ENCODE measurements at regions not wholly inside any gene's neighbourhood (a gene's known extent, or its start where the extent isn't known, plus 50 kb on each side); places are given as distances from the start of the nearest gene placed in this dataset.
"Not testable (repeated sequence)": the region's sequence is repeated elsewhere in the genome, so short reads cannot be mapped to it uniquely, and the experiment has no call there.

DNA sequence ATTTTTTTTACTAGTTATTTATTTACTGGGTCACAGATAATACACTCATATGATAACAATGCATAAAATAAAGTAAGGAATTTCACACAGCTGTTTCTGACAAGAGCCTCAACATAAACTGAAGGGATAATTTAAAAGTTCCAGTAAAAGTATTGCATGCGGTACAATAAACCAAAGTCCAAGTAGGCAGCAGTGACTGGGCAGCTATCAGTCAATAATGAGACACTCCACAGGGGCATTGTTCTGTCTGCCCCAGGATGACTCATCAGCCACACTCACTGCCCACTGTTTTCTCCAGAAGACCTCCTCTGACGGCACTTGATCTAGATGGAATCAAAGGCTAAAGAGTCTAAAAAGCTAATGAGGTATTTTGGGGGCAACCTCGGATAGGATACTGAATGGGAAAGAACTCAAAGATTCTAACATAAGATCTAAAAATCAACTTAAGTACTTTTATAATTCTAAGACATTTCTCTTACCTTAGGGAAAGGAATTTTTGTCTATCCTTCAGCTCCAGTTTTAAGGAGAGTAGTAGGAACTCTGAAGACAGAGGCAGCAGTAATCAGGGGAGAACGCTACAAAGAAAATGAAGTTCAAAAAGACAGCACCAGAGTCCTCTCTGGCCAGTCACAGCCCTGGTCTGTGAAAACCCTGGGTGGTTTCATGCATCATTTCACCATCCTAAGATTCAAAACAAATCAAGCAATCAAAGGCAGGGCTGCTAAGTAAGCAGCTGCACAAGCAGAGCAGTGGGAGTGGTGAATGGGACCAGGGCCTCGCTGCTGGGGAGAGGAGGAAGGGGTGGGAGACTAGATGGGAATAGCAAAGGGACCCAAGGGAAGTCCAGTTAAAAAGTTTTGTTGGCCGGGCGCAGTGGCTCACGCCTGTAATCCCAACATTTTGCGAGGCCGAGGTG lies 175.1 kb downstream of the AVL9 start:
- H3K27me3 ChIP-seq (ENCODE audit: control insufficient read depth, insufficient read depth, low read length, poor library complexity, severe bottlenecking) = no peaks in the 10 kb centered on the region
- H3K36me3 Mint-ChIP-seq (ENCODE audit: low read depth) = peaks cover 11% of the 10 kb centered on the region
- H3K27ac ChIP-seq (ENCODE audit: low read depth, low read length) = peak overlapping the region; percentile 63
- H3K4me1 Mint-ChIP-seq = peaks cover 12% of the 10 kb centered on the region
- TF ChIP-seq, protein P1, sequence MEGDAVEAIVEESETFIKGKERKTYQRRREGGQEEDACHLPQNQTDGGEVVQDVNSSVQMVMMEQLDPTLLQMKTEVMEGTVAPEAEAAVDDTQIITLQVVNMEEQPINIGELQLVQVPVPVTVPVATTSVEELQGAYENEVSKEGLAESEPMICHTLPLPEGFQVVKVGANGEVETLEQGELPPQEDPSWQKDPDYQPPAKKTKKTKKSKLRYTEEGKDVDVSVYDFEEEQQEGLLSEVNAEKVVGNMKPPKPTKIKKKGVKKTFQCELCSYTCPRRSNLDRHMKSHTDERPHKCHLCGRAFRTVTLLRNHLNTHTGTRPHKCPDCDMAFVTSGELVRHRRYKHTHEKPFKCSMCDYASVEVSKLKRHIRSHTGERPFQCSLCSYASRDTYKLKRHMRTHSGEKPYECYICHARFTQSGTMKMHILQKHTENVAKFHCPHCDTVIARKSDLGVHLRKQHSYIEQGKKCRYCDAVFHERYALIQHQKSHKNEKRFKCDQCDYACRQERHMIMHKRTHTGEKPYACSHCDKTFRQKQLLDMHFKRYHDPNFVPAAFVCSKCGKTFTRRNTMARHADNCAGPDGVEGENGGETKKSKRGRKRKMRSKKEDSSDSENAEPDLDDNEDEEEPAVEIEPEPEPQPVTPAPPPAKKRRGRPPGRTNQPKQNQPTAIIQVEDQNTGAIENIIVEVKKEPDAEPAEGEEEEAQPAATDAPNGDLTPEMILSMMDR (conservative IDR thresholded peaks at IDR 0.05) = no peak
- H3K4me3 Mint-ChIP-seq = no peak overlapping the region
- H3K4me1 ChIP-seq (ENCODE audit: control insufficient read depth, insufficient read depth, low read length) = no peaks in the 10 kb centered on the region
- no peaks in the 10 kb centered on the region for H3K36me3 ChIP-seq (ENCODE audit: control insufficient read depth, insufficient read depth, low read length)
- H3K9ac ChIP-seq (ENCODE audit: extremely low read depth, low read length, poor library complexity, severe bottlenecking) = no peak overlapping the region
- DNase-seq = peak; percentile 59
- H3K4me3 ChIP-seq (ENCODE audit: low read length) = no peak overlapping the region
- H3K27ac Mint-ChIP-seq = peak overlapping the region; percentile 71
- H3K27me3 Mint-ChIP-seq (ENCODE audit: insufficient read depth) = no peaks in the 10 kb centered on the region
- WGBS, 2 experiments (ENCODE audit: insufficient coverage in 1 of 2, insufficient read length in 1 of 2) = 81 to 88% methylated on average over 4 to 9 of the region's 10 CpGs
- H3K9me3 Mint-ChIP-seq = peaks cover 12% of the 10 kb centered on the region
- peaks cover 5% of the 10 kb centered on the region for H3K9me3 ChIP-seq (ENCODE audit: control insufficient read depth, low read length)

- H3K36me3 Mint-ChIP-seq (ENCODE audit: low read depth) = peaks cover 11% of the 10 kb centered on the region
- H3K4me3 Mint-ChIP-seq; H3K9ac ChIP-seq (ENCODE audit: extremely low read depth, low read length, poor library complexity, severe bottlenecking): not testable (repeated sequence)
Measured at GRCh38 chr7:32669173-32669870, 174.0 kb downstream of the AVL9 start.

DNA sequence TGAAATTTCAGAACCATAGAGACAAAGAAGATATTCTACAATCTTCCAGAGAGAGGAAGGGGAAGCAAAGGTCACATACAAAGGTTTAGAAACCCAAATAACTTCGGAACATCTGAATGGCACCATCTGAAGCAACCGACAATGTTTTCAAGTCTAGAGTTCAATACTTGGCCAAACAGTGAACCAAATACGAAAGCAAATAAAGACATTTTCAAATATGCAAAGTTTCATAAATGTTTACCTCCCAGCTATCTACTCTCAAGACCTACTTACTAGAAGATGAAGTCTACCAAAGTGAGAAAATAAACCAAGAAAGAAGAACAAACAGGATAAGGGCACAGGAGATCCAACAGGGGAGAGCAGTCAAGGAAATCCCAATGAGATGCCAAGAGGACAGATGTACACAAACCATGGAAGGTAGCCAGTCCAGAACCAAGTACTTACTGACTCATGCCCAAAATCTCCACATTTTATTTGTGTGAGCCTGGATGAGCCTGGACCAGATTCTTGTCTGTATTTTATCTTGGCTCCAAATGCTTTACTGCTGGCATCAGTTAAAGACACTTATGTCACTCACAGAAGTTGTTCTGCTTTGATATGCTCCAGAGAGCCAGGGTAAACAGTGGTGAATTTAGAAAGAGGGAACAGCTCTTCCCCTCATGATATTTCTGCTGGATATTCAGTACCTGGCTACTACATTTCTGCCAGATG lies 173.3 kb downstream of the AVL9 start:
- Mint-ChIP-seq H3K4me1 (peaks cover 13% of the 10 kb centered on the region), H3K9me3 (peaks cover 12% of the 10 kb centered on the region), H3K36me3 (ENCODE audit: low read depth) (peaks cover 11% of the 10 kb centered on the region)
- 92 to 100% methylated on average over 2 to 3 of the region's 3 CpGs for WGBS, 2 experiments (ENCODE audit: insufficient coverage in 1 of 2, insufficient read length in 1 of 2)
- not testable (repeated sequence) for H3K4me3 Mint-ChIP-seq; H3K4me3 ChIP-seq (ENCODE audit: low read length); H3K9me3 ChIP-seq (ENCODE audit: control insufficient read depth, low read length); DNase-seq; H3K27ac ChIP-seq (ENCODE audit: low read depth, low read length); H3K27me3 ChIP-seq (ENCODE audit: control insufficient read depth, insufficient read depth, low read length, poor library complexity, severe bottlenecking); H3K27ac Mint-ChIP-seq; H3K27me3 Mint-ChIP-seq (ENCODE audit: insufficient read depth); H3K9ac ChIP-seq (ENCODE audit: extremely low read depth, low read length, poor library complexity, severe bottlenecking); H3K36me3 ChIP-seq (ENCODE audit: control insufficient read depth, insufficient read depth, low read length); H3K4me1 ChIP-seq (ENCODE audit: control insufficient read depth, insufficient read depth, low read length)

More at GRCh38 chr7:32669173-32669870, 174.0 kb downstream of the AVL9 start:
- not testable (repeated sequence) for H3K4me3 ChIP-seq (ENCODE audit: low read length); H3K27ac ChIP-seq (ENCODE audit: low read depth, low read length); H3K36me3 ChIP-seq (ENCODE audit: control insufficient read depth, insufficient read depth, low read length); H3K4me1 ChIP-seq (ENCODE audit: control insufficient read depth, insufficient read depth, low read length); H3K9me3 ChIP-seq (ENCODE audit: control insufficient read depth, low read length); H3K27me3 ChIP-seq (ENCODE audit: control insufficient read depth, insufficient read depth, low read length, poor library complexity, severe bottlenecking); H3K27me3 Mint-ChIP-seq (ENCODE audit: insufficient read depth); DNase-seq
- WGBS, 2 experiments (ENCODE audit: insufficient coverage in 1 of 2, insufficient read length in 1 of 2) = 69 to 71% methylated on average over 1 to 3 of the region's 3 CpGs
- Mint-ChIP-seq H3K4me1 (peaks cover 12% of the 10 kb centered on the region), H3K27ac (peak overlapping the region; percentile 77), H3K9me3 (peaks cover 12% of the 10 kb centered on the region)

- WGBS, 2 experiments (ENCODE audit: insufficient coverage in 1 of 2, insufficient read length in 1 of 2) = 89 to 97% methylated on average over 5 to 9 of the region's 9 CpGs
- not testable (repeated sequence) for H3K9ac ChIP-seq (ENCODE audit: extremely low read depth, low read length, poor library complexity, severe bottlenecking); H3K4me1 ChIP-seq (ENCODE audit: control insufficient read depth, insufficient read depth, low read length); H3K36me3 ChIP-seq (ENCODE audit: control insufficient read depth, insufficient read depth, low read length); H3K4me3 Mint-ChIP-seq; H3K27me3 ChIP-seq (ENCODE audit: control insufficient read depth, insufficient read depth, low read length, poor library complexity, severe bottlenecking); H3K27ac ChIP-seq (ENCODE audit: low read depth, low read length); DNase-seq; H3K27me3 Mint-ChIP-seq (ENCODE audit: insufficient read depth); H3K9me3 ChIP-seq (ENCODE audit: control insufficient read depth, low read length); H3K27ac Mint-ChIP-seq; H3K4me3 ChIP-seq (ENCODE audit: low read length)
- Mint-ChIP-seq H3K9me3 (peaks cover 12% of the 10 kb centered on the region), H3K4me1 (peaks cover 16% of the 10 kb centered on the region), H3K36me3 (ENCODE audit: low read depth) (peaks cover 11% of the 10 kb centered on the region)
Measured at GRCh38 chr7:32667586-32667985, 172.3 kb downstream of the AVL9 start.

GRCh38 chr7:32663805-32664211 lies 168.5 kb downstream of the AVL9 start:
- not testable (repeated sequence) for H3K4me1 Mint-ChIP-seq; H3K9me3 ChIP-seq (ENCODE audit: control insufficient read depth, low read length); H3K27me3 ChIP-seq (ENCODE audit: control insufficient read depth, insufficient read depth, low read length, poor library complexity, severe bottlenecking); H3K9ac ChIP-seq (ENCODE audit: extremely low read depth, low read length, poor library complexity, severe bottlenecking); H3K27ac ChIP-seq (ENCODE audit: low read depth, low read length); H3K4me3 ChIP-seq (ENCODE audit: low read length); H3K27me3 Mint-ChIP-seq (ENCODE audit: insufficient read depth); H3K4me3 Mint-ChIP-seq; H3K36me3 ChIP-seq (ENCODE audit: control insufficient read depth, insufficient read depth, low read length); DNase-seq; H3K4me1 ChIP-seq (ENCODE audit: control insufficient read depth, insufficient read depth, low read length)
- Mint-ChIP-seq H3K27ac (peak overlapping the region; percentile 21), H3K36me3 (ENCODE audit: low read depth) (peaks cover 10% of the 10 kb centered on the region), H3K9me3 (peaks cover 12% of the 10 kb centered on the region)
- 72% methylated on average over 4 of the region's 5 CpGs; no CpG with 5 or more reads in 1 of the 2 experiments for WGBS, 2 experiments (ENCODE audit: insufficient coverage in 1 of 2, insufficient read length in 1 of 2)

- H3K36me3 ChIP-seq (ENCODE audit: control insufficient read depth, insufficient read depth, low read length); H3K9me3 ChIP-seq (ENCODE audit: control insufficient read depth, low read length); H3K9ac ChIP-seq (ENCODE audit: extremely low read depth, low read length, poor library complexity, severe bottlenecking); H3K27ac ChIP-seq (ENCODE audit: low read depth, low read length); H3K4me1 Mint-ChIP-seq; H3K36me3 Mint-ChIP-seq (ENCODE audit: low read depth); H3K27me3 ChIP-seq (ENCODE audit: control insufficient read depth, insufficient read depth, low read length, poor library complexity, severe bottlenecking); H3K27ac Mint-ChIP-seq; DNase-seq; H3K4me1 ChIP-seq (ENCODE audit: control insufficient read depth, insufficient read depth, low read length); H3K4me3 ChIP-seq (ENCODE audit: low read length); H3K9me3 Mint-ChIP-seq; H3K4me3 Mint-ChIP-seq; H3K27me3 Mint-ChIP-seq (ENCODE audit: insufficient read depth): not testable (repeated sequence)
- WGBS, 2 experiments (ENCODE audit: insufficient coverage in 1 of 2, insufficient read length in 1 of 2) = 74 to 80% methylated on average over 1 to 2 of the region's 4 CpGs
Measured at GRCh38 chr7:32662509-32662908, 167.2 kb downstream of the AVL9 start.
